Loucy (cell line): ENCODE measurements at regions not wholly inside any gene's neighbourhood (a gene's known extent, or its start where the extent isn't known, plus 50 kb on each side); places are given as distances from the start of the nearest gene placed in this dataset.
"Not testable (repeated sequence)": the region's sequence is repeated elsewhere in the genome, so short reads cannot be mapped to it uniquely, and the experiment has no call there.

Experiments used
- H2AFZ ChIP-seq: fragments of 200-600 bp; sonication (generic); 2 replicates; pipeline ENCODE4 v1.6.0; 2016; ENCODE audit warnings: antibody characterized with exemption, mild to moderate bottlenecking, low read length, moderate library complexity
- H3F3A ChIP-seq: fragments of 200-600 bp; 2 replicates; pipeline ENCODE4 v1.6.0; 2016; ENCODE audit warnings: antibody characterized with exemption, low read depth, mild to moderate bottlenecking
- H3K27me3 ChIP-seq: fragments of 200-600 bp; sonication (generic); 2 replicates; pipeline ENCODE4 v1.6.1; 2014; ENCODE audit warnings: low read length, mild to moderate bottlenecking; ENCODE audit not compliant: insufficient read depth, poor library complexity, severe bottlenecking
- H3K36me3 ChIP-seq: fragments of 200-600 bp; sonication (generic); 2 replicates; pipeline ENCODE4 v1.6.1; 2016; ENCODE audit warnings: low read length; ENCODE audit not compliant: insufficient read depth
- H3K4me1 ChIP-seq: fragments of 200-600 bp; sonication (generic); 2 replicates; pipeline ENCODE4 v1.5.1; 2014; ENCODE audit warnings: low read length, mild to moderate bottlenecking; ENCODE audit not compliant: insufficient read depth, poor library complexity, severe bottlenecking
- H3K4me2 ChIP-seq: fragments of 200-600 bp; sonication (generic); 2 replicates; pipeline ENCODE4 v1.6.0; 2014; ENCODE audit warnings: antibody characterized with exemption, low read length, low read depth, mild to moderate bottlenecking; ENCODE audit not compliant: poor library complexity, severe bottlenecking
- H3K4me3 ChIP-seq: fragments of 200-600 bp; sonication (generic); 2 replicates; pipeline ENCODE4 v1.5.1; 2014; ENCODE audit warnings: low read length, mild to moderate bottlenecking, mixed read lengths; ENCODE audit not compliant: poor library complexity, severe bottlenecking
- H3K79me2 ChIP-seq: fragments of 200-600 bp; sonication (generic); 2 replicates; pipeline ENCODE4 v1.6.1; 2014; ENCODE audit warnings: low read length; ENCODE audit not compliant: insufficient read depth
- H3K9ac ChIP-seq: fragments of 200-600 bp; sonication (generic); 2 replicates; pipeline ENCODE4 v1.6.0; 2014; ENCODE audit warnings: mild to moderate bottlenecking, low read depth, low read length, moderate library complexity; ENCODE audit not compliant: poor library complexity, severe bottlenecking
- H3K9me2 ChIP-seq: fragments of 200-600 bp; sonication (generic); replicated peaks from 2 replicates; pipeline ENCODE4 v1.6.1; 2016; ENCODE audit warnings: low read depth, low read length, mixed read lengths
- H3K9me3 ChIP-seq: fragments of 200-600 bp; sonication (generic); 2 replicates; pipeline ENCODE4 v1.6.1; 2014; ENCODE audit warnings: mild to moderate bottlenecking, antibody characterized with exemption, low read length, low read depth; ENCODE audit not compliant: insufficient read depth
- H4K20me1 ChIP-seq: fragments of 200-600 bp; sonication (generic); 2 replicates; pipeline ENCODE4 v1.6.0; 2014; ENCODE audit warnings: antibody characterized with exemption, low read length, mild to moderate bottlenecking; ENCODE audit not compliant: insufficient read depth, poor library complexity, severe bottlenecking
- TF ChIP-seq, protein P1 (sequence below): fragments of 200-600 bp; sonication (generic); conservative IDR thresholded peaks from 2 replicates; pipeline ENCODE4 v1.5.1; 2014; ENCODE audit warnings: mild to moderate bottlenecking, antibody characterized with exemption, low read length

DNA sequence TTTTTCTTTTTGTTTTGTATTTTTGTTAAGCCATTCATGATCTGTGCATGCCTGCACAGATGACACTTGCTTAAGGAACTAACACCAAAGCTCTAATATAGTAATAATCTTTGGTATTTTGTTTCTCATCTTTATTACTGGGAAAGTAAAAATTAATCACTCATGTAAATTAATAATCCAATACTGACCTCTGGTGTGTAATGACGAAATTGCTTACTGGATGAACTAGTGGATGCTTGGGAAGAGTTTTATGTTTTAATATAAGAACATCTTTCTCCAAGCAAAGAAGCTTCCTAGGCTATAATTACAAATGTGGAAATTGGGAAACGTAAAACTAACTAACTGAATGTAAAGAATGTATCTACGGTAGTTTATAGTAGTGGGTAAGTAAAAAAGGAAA lies 147.9 kb downstream of the POTEC start:
- H3K9ac ChIP-seq, H3K4me3 ChIP-seq, H3K27me3 ChIP-seq, H3K79me2 ChIP-seq, H3F3A ChIP-seq, H3K36me3 ChIP-seq, H3K4me1 ChIP-seq, H3K9me3 ChIP-seq, H3K9me2 ChIP-seq, H3K4me2 ChIP-seq, H4K20me1 ChIP-seq, H2AFZ ChIP-seq: not testable (repeated sequence)
- TF ChIP-seq, protein P1, sequence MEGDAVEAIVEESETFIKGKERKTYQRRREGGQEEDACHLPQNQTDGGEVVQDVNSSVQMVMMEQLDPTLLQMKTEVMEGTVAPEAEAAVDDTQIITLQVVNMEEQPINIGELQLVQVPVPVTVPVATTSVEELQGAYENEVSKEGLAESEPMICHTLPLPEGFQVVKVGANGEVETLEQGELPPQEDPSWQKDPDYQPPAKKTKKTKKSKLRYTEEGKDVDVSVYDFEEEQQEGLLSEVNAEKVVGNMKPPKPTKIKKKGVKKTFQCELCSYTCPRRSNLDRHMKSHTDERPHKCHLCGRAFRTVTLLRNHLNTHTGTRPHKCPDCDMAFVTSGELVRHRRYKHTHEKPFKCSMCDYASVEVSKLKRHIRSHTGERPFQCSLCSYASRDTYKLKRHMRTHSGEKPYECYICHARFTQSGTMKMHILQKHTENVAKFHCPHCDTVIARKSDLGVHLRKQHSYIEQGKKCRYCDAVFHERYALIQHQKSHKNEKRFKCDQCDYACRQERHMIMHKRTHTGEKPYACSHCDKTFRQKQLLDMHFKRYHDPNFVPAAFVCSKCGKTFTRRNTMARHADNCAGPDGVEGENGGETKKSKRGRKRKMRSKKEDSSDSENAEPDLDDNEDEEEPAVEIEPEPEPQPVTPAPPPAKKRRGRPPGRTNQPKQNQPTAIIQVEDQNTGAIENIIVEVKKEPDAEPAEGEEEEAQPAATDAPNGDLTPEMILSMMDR, result peak; percentile 37; the same call in 1 of the 2 replicates

GRCh38 chr18:14393563-14394103 lies 149.8 kb downstream of the POTEC start:
- H3K9me2 ChIP-seq, H3K27me3 ChIP-seq, H3F3A ChIP-seq, H2AFZ ChIP-seq, H3K9ac ChIP-seq, H3K4me1 ChIP-seq, H3K9me3 ChIP-seq, H3K36me3 ChIP-seq, H3K4me3 ChIP-seq, H3K4me2 ChIP-seq, H4K20me1 ChIP-seq, H3K79me2 ChIP-seq: not testable (repeated sequence)

DNA sequence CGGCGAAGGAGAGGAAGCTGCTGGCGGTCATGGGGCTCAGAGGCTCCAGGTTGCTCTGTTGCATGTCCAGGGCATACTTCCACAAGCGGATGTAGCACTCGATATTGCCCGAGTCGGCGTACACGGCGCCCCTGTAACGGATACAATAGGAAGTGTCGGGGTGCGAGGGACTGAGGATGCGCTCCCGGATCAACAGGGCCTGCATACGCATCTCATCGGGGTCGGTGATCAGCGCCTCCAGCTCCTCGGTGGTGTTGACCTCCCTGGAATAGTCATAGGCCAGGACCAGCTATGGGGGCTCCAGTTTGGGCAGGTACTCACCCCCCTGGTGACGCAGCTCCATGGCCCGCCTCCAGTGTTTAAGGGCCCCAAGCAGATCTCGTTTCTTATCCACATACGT lies 150.8 kb downstream of the POTEC start:
- H3K4me2 ChIP-seq, H3K9ac ChIP-seq, H3K9me2 ChIP-seq, H3K4me3 ChIP-seq, H4K20me1 ChIP-seq, H3K27me3 ChIP-seq, H3K36me3 ChIP-seq, H2AFZ ChIP-seq, H3K9me3 ChIP-seq, H3K4me1 ChIP-seq, H3F3A ChIP-seq, H3K79me2 ChIP-seq: not testable (repeated sequence)

- not testable (repeated sequence) for H3K9ac ChIP-seq, H3K4me3 ChIP-seq, H3F3A ChIP-seq, H2AFZ ChIP-seq, H3K4me1 ChIP-seq, H3K9me3 ChIP-seq, H3K79me2 ChIP-seq, H3K9me2 ChIP-seq, H3K36me3 ChIP-seq, H3K27me3 ChIP-seq, H3K4me2 ChIP-seq, H4K20me1 ChIP-seq
Observed at GRCh38 chr18:14384961-14385360, 158.4 kb downstream of the POTEC start.

DNA sequence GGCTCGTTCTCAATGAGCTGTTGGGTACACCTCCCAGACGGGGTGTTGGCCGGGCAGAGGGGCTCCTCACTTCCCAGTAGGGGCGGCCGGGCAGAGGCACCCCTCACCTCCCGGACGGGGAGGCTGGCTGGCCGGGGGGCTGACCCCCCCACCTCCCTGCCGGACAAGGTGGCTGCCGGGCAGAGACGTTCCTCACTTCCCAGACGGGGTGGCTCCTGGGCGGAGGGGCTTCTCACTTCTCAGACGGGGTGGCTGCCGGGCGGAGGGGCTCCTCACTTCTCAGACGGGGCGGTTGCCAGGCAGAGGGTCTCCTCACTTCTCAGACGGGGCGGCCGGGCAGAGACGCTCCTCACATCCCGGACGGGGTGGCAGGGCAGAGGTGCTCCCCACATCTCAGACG lies 160.7 kb downstream of the POTEC start:
- H3K79me2 ChIP-seq, result not testable (repeated sequence)

DNA sequence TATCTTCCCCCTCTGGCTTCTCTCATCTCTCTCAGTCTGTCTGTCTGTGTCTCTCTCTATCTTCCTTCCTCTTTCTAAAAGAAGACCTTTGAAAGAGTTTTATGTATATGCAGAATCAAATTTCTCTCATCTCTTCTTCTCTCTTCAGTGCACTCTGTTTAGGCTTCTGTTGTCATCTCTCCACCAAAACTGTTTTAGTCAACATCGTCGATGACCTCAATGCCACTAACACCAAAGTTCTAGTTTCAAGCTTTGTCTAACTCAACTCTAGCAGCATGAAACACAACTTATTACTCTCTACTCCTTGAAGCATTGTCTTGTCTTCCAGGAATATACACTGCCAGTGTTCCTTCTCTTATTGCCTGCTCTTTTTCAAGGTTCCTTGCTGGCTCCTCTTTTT lies 163.9 kb downstream of the POTEC start:
- not testable (repeated sequence) for H3K9me2 ChIP-seq, H3K4me2 ChIP-seq, H3K4me1 ChIP-seq, H3K9me3 ChIP-seq, H3F3A ChIP-seq, H3K36me3 ChIP-seq, H3K9ac ChIP-seq, H4K20me1 ChIP-seq, H3K27me3 ChIP-seq, H3K79me2 ChIP-seq, H3K4me3 ChIP-seq, H2AFZ ChIP-seq

More for the DNA sequence above, 160.7 kb downstream of the POTEC start:
- not testable (repeated sequence) for H3K36me3 ChIP-seq, H3F3A ChIP-seq, H3K9ac ChIP-seq, H4K20me1 ChIP-seq, H2AFZ ChIP-seq, H3K9me2 ChIP-seq, H3K4me1 ChIP-seq, H3K4me3 ChIP-seq, H3K27me3 ChIP-seq, H3K9me3 ChIP-seq, H3K4me2 ChIP-seq

GRCh38 chr18:14378376-14378775 lies 165.0 kb downstream of the POTEC start:
- H3K79me2 ChIP-seq, H3F3A ChIP-seq, H3K9me3 ChIP-seq, H3K4me3 ChIP-seq, H2AFZ ChIP-seq, H3K9ac ChIP-seq, H3K9me2 ChIP-seq, H3K36me3 ChIP-seq, H3K27me3 ChIP-seq, H3K4me1 ChIP-seq, H3K4me2 ChIP-seq, H4K20me1 ChIP-seq: not testable (repeated sequence)
